HL-60 (cell line): ENCODE measurements at regions not wholly inside any gene's neighbourhood (a gene's known extent, or its start where the extent isn't known, plus 50 kb on each side); places are given as distances from the start of the nearest gene placed in this dataset.

Experiments used
- CTCF ChIP-seq: IDR thresholded peaks from one replicate; pipeline ENCODE4 v1.5.1; 2011; ENCODE audit warnings: low read length, control low read depth, inconsistent platforms; ENCODE audit not compliant: insufficient read depth
- POLR2AphosphoS5 ChIP-seq: IDR thresholded peaks from 2 replicates; pipeline ENCODE4 v1.6.1; 2012; ENCODE audit warnings: low read depth
- REST ChIP-seq: IDR thresholded peaks from 2 replicates; pipeline ENCODE4 v1.6.1; 2012; ENCODE audit warnings: low read depth; ENCODE audit not compliant: insufficient replicate concordance
- SPI1 ChIP-seq: IDR thresholded peaks from 2 replicates; pipeline ENCODE4 v1.6.1; 2012; ENCODE audit warnings: low read depth, mild to moderate bottlenecking, borderline replicate concordance

DNA sequence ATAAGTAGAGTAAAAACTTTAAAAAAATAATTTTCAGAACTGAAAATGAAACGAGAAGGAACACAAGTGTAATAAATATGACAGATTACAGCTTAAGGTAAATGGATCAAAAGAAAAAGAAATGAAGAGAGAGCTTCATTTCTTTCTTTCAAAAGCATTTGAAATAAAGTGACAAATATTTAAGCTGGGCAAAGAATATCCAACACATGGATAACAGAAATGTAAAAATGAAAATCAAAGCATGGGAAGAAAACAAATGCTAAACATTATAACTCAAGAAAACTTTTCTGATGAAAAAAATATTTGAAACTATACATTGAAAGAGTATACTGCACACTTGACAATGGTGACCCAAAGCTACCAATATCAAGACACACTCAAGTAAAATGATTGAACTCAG, 143.6 kb upstream of the IRX5 start:
- TF ChIP-seq CTCF: no peak
- TF ChIP-seq POLR2AphosphoS5: no peak
- TF ChIP-seq REST: no peak
- no peak for TF ChIP-seq SPI1
